Vagina (tissue), 2 donors: ENCODE measurements at regions not wholly inside any gene's neighbourhood (a gene's known extent, or its start where the extent isn't known, plus 50 kb on each side); places are given as distances from the start of the nearest gene placed in this dataset.

Experiments
- DNase-seq, 2 donors: peaks; one replicate each; pipeline ENCODE4 v3.0.0-alpha.2; 2017; ENCODE audit errors: extremely low spot score in 2 of 2
- H3K27ac ChIP-seq: fragments of 200-600 bp; sonication (generic); one replicate; pipeline ENCODE4 v1.5.1; 2019
- H3K27me3 ChIP-seq: fragments of 200-600 bp; sonication (generic); one replicate; pipeline ENCODE4 v1.5.1; 2019
- H3K36me3 ChIP-seq, 2 donors: fragments of 200-600 bp; sonication (generic); one replicate each; pipeline ENCODE4 v1.5.1; 2017 to 2019
- H3K4me1 ChIP-seq: fragments of 200-600 bp; sonication (generic); one replicate; pipeline ENCODE4 v1.5.1; 2019
- H3K4me3 ChIP-seq, 2 donors: fragments of 200-600 bp; sonication (generic); 1 replicate in 1 of 2; 2 replicates in 1 of 2; pipeline ENCODE4 v1.5.1; 2016 to 2019
- H3K9me3 ChIP-seq: fragments of 200-600 bp; sonication (generic); one replicate; pipeline ENCODE4 v1.5.1; 2019
- CTCF ChIP-seq, 3 experiments: fragments of 450-650 bp in 2 of 3; fragments of 200-600 bp in 1 of 3; sonication (generic) in 1 of 3; IDR thresholded peaks; one replicate each; pipeline ENCODE4 v1.5.1; 2017 to 2019; ENCODE audit warnings: antibody characterized with exemption in 3 of 3, mild to moderate bottlenecking in 2 of 3, moderate library complexity in 2 of 3
- POLR2A ChIP-seq, 2 donors: fragments of 450-650 bp; IDR thresholded peaks; one replicate each; pipeline ENCODE4 v1.6.1; 2017; ENCODE audit warnings: antibody characterized with exemption in 2 of 2, mild to moderate bottlenecking in 2 of 2, moderate library complexity in 2 of 2
- POLR2AphosphoS5 ChIP-seq, 2 donors: sonication (generic); formaldehyde crosslinking; IDR thresholded peaks; one replicate each; pipeline ENCODE4 v1.9.0; 2017; ENCODE audit warnings: antibody characterized with exemption in 2 of 2, mild to moderate bottlenecking in 2 of 2, low read depth in 1 of 2; ENCODE audit not compliant: insufficient read depth in 1 of 2
- intact Hi-C: fragments of 100-400 bp; cut with DNase I; formaldehyde crosslinking; loops from one replicate; pipeline ENCODE4 v1.15.1; 2023

- DNase-seq, result no peak
- no peaks in the 10 kb centered on the region for H3K36me3 ChIP-seq
- intact Hi-C loops, result no loop called here
- no peak overlapping the region for H3K4me3 ChIP-seq
- H3K9me3 ChIP-seq, result no peaks in the 10 kb centered on the region
- no peaks in the 10 kb centered on the region for H3K27me3 ChIP-seq
- no peak overlapping the region for H3K27ac ChIP-seq
- H3K4me1 ChIP-seq, result no peaks in the 10 kb centered on the region
- TF ChIP-seq POLR2AphosphoS5 (IDR thresholded peaks at IDR 0.05; ENCODE audit: insufficient read depth in 1 of 2, low read depth in 1 of 2), result no peak
- no peak for TF ChIP-seq POLR2A (IDR thresholded peaks at IDR 0.05)
- TF ChIP-seq CTCF (IDR thresholded peaks at IDR 0.05), result no peak
These were observed 266.5 kb upstream of the CITED2 start for GRCh38 chr6:139640921-139641320.

GRCh38 chr6:139640448-139640847, 266.0 kb upstream of the CITED2 start:
- no peak for TF ChIP-seq POLR2AphosphoS5 (IDR thresholded peaks at IDR 0.05; ENCODE audit: insufficient read depth in 1 of 2, low read depth in 1 of 2)
- no peak for TF ChIP-seq POLR2A (IDR thresholded peaks at IDR 0.05)
- no peak for TF ChIP-seq CTCF (IDR thresholded peaks at IDR 0.05)
- intact Hi-C loops, result no loop called here
- no peaks in the 10 kb centered on the region for H3K9me3 ChIP-seq
- no peaks in the 10 kb centered on the region for H3K4me1 ChIP-seq
- H3K27me3 ChIP-seq, result no peaks in the 10 kb centered on the region
- H3K36me3 ChIP-seq, result no peaks in the 10 kb centered on the region
- no peak overlapping the region for H3K27ac ChIP-seq
- DNase-seq, result no peak
- no peak overlapping the region for H3K4me3 ChIP-seq

- Histone ChIP-seq H3K36me3 (no peaks in the 10 kb centered on the region), H3K9me3 (no peaks in the 10 kb centered on the region), H3K4me3 (no peak overlapping the region), H3K4me1 (no peaks in the 10 kb centered on the region), H3K27me3 (no peaks in the 10 kb centered on the region), H3K27ac (no peak overlapping the region)
- intact Hi-C loops, result no loop called here
- DNase-seq, result no peak
- TF ChIP-seq POLR2AphosphoS5 (IDR thresholded peaks at IDR 0.05; ENCODE audit: insufficient read depth in 1 of 2, low read depth in 1 of 2) (no peak), POLR2A (IDR thresholded peaks at IDR 0.05) (no peak), CTCF (IDR thresholded peaks at IDR 0.05) (no peak)
These were observed 265.1 kb upstream of the CITED2 start for GRCh38 chr6:139639507-139639906.

GRCh38 chr6:139638179-139638941, 263.9 kb upstream of the CITED2 start:
- Histone ChIP-seq H3K4me3 (no peak overlapping the region), H3K27me3 (no peaks in the 10 kb centered on the region), H3K9me3 (no peaks in the 10 kb centered on the region), H3K4me1 (no peaks in the 10 kb centered on the region), H3K27ac (no peak overlapping the region), H3K36me3 (no peaks in the 10 kb centered on the region)
- DNase-seq, result no peak
- TF ChIP-seq CTCF (IDR thresholded peaks at IDR 0.05), result no peak
- no peak for TF ChIP-seq POLR2A (IDR thresholded peaks at IDR 0.05)
- TF ChIP-seq POLR2AphosphoS5 (IDR thresholded peaks at IDR 0.05; ENCODE audit: insufficient read depth in 1 of 2, low read depth in 1 of 2), result no peak
- intact Hi-C loops, result no loop called here

- Histone ChIP-seq H3K4me3 (no peak overlapping the region), H3K9me3 (no peaks in the 10 kb centered on the region), H3K4me1 (no peaks in the 10 kb centered on the region), H3K36me3 (no peaks in the 10 kb centered on the region), H3K27ac (no peak overlapping the region), H3K27me3 (no peaks in the 10 kb centered on the region)
- DNase-seq, result no peak
- no peak for TF ChIP-seq CTCF (IDR thresholded peaks at IDR 0.05)
- no peak for TF ChIP-seq POLR2A (IDR thresholded peaks at IDR 0.05)
- no peak for TF ChIP-seq POLR2AphosphoS5 (IDR thresholded peaks at IDR 0.05; ENCODE audit: insufficient read depth in 1 of 2, low read depth in 1 of 2)
- intact Hi-C loops, result no loop called here
These were observed 263.3 kb upstream of the CITED2 start for GRCh38 chr6:139637766-139638165.
